Colonic mucosa (tissue), 4 donors: ENCODE measurements at regions not wholly inside any gene's neighbourhood (a gene's known extent, or its start where the extent isn't known, plus 50 kb on each side); places are given as distances from the start of the nearest gene placed in this dataset.

Source experiments
- DNase-seq: peaks from one replicate; pipeline ENCODE4 v3.0.0-alpha.2; 2020
- H3K27ac ChIP-seq: fragments of 200-600 bp; one replicate; pipeline ENCODE4 v1.8.0; 2021
- H3K27me3 ChIP-seq: fragments of 200-600 bp; one replicate; pipeline ENCODE4 v1.8.0; 2021
- H3K36me3 ChIP-seq: fragments of 200-600 bp; one replicate; pipeline ENCODE4 v1.8.0; 2021
- H3K4me1 ChIP-seq: fragments of 200-600 bp; one replicate; pipeline ENCODE4 v1.8.0; 2021; ENCODE audit warnings: mild to moderate bottlenecking
- H3K4me3 ChIP-seq: fragments of 200-600 bp; one replicate; pipeline ENCODE4 v1.8.0; 2021
- H3K9ac ChIP-seq, 2 donors: one replicate each; pipeline ENCODE4 v1.7.0; 2013; ENCODE audit warnings: control low read depth in 2 of 2, low read depth in 2 of 2, low read length in 2 of 2
- H3K9me3 ChIP-seq: fragments of 200-600 bp; one replicate; pipeline ENCODE4 v1.8.0; 2021
- intact Hi-C: fragments of 100-400 bp; cut with DNase I; formaldehyde crosslinking; loops from one replicate; pipeline ENCODE4 v1.14.1; 2022
- TF ChIP-seq, protein P1 (sequence below): fragments of 200-600 bp; IDR thresholded peaks from one replicate; pipeline ENCODE4 v1.8.0; 2022; ENCODE audit warnings: antibody characterized with exemption, mild to moderate bottlenecking
- donor health status: healthy.
- donor health status: DM: no; HTN: no; CAD: no.
- donor health status: DM: no; HTN: no; CAD: no.

DNA sequence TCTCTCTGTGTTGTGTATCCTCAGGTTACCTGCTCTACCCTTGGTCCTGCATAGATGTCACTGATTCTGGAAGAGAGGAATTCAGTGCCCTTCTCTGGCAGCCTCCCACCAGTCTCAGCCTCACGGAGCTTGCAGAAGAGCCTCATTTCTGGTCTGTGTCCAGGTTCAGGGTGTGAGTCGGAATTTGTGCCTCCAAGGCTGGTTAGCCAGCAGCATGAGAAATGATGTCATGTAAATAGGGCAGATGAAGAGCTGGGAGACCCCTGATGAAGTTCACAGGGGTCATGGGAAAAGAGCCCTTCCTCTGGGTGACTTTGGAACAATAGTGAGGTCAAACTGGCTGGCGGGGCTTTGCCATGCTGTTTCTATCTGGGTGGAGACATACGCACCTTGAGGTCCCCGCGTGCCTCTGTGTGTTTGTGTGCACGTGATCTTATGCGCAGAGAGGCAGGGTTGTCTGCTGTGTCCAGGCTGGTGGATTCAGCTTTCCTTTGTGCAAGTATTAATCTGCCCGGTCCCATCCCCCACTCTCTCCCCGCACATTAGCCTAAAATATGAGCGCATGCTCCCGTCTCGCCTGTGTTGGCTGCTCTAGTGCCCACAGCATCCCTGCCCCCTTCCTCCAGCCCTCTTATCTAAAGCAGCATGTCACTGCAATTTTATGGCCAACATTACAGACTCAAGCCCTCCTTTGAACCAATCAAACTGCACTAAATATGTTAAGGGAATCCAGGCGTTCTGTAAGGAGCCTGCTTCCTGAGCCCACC, 256.3 kb upstream of the ZFHX3 start:
- no peak overlapping the region for H3K9ac ChIP-seq
- no peak for DNase-seq
- intact Hi-C loops: no loop called here

DNA sequence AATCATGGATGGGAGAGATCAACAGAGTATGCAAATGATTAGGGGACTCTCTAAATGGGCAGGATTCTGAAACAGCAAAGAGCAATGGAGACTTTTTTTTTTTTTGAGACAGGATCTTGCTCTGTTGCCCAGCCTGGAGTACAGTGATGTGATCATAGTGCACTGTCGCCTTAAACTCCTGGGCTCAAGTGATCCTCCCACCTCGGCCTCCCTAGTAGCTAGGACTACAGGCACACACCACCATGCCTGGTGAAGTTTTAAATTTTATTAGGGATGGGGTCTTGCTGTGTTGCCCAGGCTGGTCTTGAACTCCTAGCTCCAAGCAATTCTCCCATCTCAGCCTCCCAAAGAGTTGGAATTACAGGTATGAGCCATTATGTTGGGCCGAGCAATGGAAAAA, 255.0 kb upstream of the ZFHX3 start:
- H3K9ac ChIP-seq: no peak overlapping the region
- DNase-seq: no peak
- no peak overlapping the region for H3K27ac ChIP-seq
- TF ChIP-seq, protein P1, sequence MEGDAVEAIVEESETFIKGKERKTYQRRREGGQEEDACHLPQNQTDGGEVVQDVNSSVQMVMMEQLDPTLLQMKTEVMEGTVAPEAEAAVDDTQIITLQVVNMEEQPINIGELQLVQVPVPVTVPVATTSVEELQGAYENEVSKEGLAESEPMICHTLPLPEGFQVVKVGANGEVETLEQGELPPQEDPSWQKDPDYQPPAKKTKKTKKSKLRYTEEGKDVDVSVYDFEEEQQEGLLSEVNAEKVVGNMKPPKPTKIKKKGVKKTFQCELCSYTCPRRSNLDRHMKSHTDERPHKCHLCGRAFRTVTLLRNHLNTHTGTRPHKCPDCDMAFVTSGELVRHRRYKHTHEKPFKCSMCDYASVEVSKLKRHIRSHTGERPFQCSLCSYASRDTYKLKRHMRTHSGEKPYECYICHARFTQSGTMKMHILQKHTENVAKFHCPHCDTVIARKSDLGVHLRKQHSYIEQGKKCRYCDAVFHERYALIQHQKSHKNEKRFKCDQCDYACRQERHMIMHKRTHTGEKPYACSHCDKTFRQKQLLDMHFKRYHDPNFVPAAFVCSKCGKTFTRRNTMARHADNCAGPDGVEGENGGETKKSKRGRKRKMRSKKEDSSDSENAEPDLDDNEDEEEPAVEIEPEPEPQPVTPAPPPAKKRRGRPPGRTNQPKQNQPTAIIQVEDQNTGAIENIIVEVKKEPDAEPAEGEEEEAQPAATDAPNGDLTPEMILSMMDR: no peak
- no peaks in the 10 kb centered on the region for H3K4me1 ChIP-seq
- H3K36me3 ChIP-seq: no peaks in the 10 kb centered on the region
- intact Hi-C loops: no loop called here
- no peak overlapping the region for H3K4me3 ChIP-seq
- H3K27me3 ChIP-seq: no peaks in the 10 kb centered on the region
- no peaks in the 10 kb centered on the region for H3K9me3 ChIP-seq

More for the DNA sequence above, 256.3 kb upstream of the ZFHX3 start:
- TF ChIP-seq, protein P1: no peak
- no peak overlapping the region for H3K27ac ChIP-seq
- no peaks in the 10 kb centered on the region for H3K27me3 ChIP-seq
- H3K4me1 ChIP-seq: no peaks in the 10 kb centered on the region
- H3K9me3 ChIP-seq: no peaks in the 10 kb centered on the region
- H3K36me3 ChIP-seq: no peaks in the 10 kb centered on the region
- H3K4me3 ChIP-seq: no peak overlapping the region

DNA sequence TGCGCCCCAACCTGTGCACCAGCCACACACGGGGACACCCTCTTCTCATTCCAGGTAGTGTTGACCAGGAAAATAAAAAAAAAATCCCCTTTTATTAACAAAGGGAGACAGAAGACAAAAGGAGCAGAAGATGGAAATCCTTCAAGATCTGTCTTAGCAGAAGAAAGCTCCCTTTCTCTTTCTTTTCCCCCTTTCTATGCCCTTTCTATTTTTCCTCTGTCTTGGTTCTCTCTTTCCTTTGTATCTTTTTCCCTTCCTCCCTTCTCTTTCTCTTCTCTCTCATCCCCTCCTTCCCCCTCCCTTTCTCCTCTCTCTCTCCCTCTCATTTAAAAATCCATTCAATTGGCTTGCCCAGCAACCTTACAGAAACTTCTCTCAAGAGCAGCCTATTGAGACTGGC, 254.1 kb upstream of the ZFHX3 start:
- Histone ChIP-seq H3K4me3 (no peak overlapping the region), H3K36me3 (no peaks in the 10 kb centered on the region), H3K27ac (no peak overlapping the region), H3K9me3 (no peaks in the 10 kb centered on the region), H3K27me3 (no peaks in the 10 kb centered on the region), H3K4me1 (no peaks in the 10 kb centered on the region), H3K9ac (no peak overlapping the region)
- no peak for DNase-seq
- intact Hi-C loops: no loop called here
- TF ChIP-seq, protein P1: no peak

DNA sequence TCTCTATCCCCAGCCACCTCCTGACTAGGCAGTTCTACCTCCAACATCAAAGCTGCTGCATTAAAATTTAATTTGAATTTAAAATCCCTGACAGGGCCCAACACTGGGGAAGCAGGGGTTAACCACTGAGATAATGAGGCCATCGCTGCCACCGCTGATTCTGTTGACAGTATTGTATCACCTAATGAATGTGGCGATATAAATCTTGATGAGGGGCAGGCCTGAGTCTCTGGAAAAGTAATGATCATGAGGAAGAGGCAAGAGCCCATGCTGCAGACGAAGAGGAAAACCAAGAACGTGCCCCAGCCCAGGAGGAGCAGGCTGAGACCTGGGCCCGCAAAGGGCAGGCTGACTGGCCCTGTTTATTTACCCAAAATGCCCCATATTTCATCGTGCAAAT, 251.4 kb upstream of the ZFHX3 start:
- DNase-seq: no peak

DNA sequence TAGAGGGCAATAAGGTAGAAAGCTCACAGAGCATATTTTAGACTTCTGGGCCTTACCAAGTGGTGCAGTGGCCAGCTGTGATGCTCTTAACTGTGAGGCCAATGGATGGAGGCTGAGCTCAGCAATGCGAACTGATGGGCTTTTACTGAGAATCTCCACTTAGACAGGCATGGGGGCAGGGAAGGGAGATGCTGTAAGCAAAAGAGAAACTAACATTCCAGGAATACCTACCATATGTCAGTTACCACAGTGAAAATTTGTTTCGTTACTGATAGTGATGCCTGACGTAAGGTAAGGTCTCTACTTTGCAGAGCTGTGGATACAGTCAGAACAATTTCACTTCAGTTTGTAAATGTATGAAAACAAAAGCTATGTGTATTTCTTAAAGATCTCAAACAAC, 250.6 kb upstream of the ZFHX3 start:
- no peak for DNase-seq
- intact Hi-C loops: no loop called here
- Histone ChIP-seq H3K4me1 (no peaks in the 10 kb centered on the region), H3K36me3 (no peaks in the 10 kb centered on the region), H3K9me3 (no peaks in the 10 kb centered on the region), H3K27me3 (no peaks in the 10 kb centered on the region), H3K27ac (no peak overlapping the region), H3K4me3 (no peak overlapping the region), H3K9ac (no peak overlapping the region)
- TF ChIP-seq, protein P1: no peak

More for the DNA sequence above, 251.4 kb upstream of the ZFHX3 start:
- H3K9ac ChIP-seq: no peak overlapping the region
- H3K36me3 ChIP-seq: no peaks in the 10 kb centered on the region
- H3K4me1 ChIP-seq: no peaks in the 10 kb centered on the region
- intact Hi-C loops: no loop called here
- no peaks in the 10 kb centered on the region for H3K9me3 ChIP-seq
- H3K27ac ChIP-seq: no peak overlapping the region
- TF ChIP-seq, protein P1: no peak
- H3K4me3 ChIP-seq: no peak overlapping the region
- no peaks in the 10 kb centered on the region for H3K27me3 ChIP-seq
